ES-I3 (cell line): ENCODE measurements at regions not wholly inside any gene's neighbourhood (a gene's known extent, or its start where the extent isn't known, plus 50 kb on each side); places are given as distances from the start of the nearest gene placed in this dataset.

Experiments
- H3K36me3 ChIP-seq: 2 replicates; pipeline ENCODE4 v1.6.1; 2013; ENCODE audit warnings: mild to moderate bottlenecking, low read length, control low read depth, moderate library complexity; ENCODE audit not compliant: insufficient read depth
- H3K4me1 ChIP-seq: 2 replicates; pipeline ENCODE4 v1.6.1; 2013; ENCODE audit warnings: mild to moderate bottlenecking, control low read depth, low read length; ENCODE audit not compliant: insufficient read depth
- H3K9ac ChIP-seq: 2 replicates; pipeline ENCODE4 v1.6.1; 2013; ENCODE audit warnings: low read depth, mild to moderate bottlenecking, low read length, moderate library complexity
- H3K9me3 ChIP-seq: 2 replicates; pipeline ENCODE4 v1.6.1; 2013; ENCODE audit warnings: mild to moderate bottlenecking, low read length, moderate library complexity; ENCODE audit not compliant: control insufficient read depth, insufficient read depth

DNA sequence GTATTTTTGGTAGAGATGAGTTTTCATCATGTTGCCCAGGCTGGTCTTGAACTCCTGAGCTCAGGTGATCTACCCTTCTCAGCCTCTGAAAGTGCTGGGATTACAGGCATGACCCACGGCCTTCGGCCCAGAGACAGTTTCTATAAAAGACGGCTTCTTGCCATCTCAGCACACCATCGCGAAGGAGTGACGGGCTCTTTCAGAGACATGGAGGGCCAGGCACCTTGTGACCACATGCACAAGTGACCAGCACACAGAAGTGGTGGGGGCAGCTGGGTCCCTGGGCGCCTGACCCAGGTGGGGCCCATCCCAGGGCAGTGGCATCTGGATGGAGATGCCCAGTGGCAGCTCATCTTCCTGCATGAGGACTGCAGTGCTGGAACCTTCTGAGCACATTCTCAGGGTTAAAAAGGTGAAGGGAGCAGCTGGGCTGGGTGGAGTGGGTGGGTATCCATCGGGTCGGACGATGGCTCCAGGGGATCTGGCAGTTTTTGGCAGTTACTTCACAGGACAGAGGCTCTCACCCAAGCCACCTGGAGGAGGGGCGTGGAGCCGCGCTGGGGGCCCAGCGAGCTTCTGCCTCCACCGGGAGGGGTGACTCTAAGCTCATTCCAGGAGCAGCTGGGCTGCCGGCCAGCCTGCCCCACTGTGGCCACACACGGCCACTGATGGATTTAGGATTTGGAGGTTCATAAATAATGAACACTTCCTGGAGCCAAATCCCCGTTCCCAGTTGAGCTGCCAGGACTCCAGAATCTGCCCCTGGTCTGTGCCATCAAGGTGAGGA, 373.0 kb downstream of the CTTN start:
- Histone ChIP-seq H3K9ac (no peak overlapping the region), H3K4me1 (no peaks in the 10 kb centered on the region), H3K36me3 (no peaks in the 10 kb centered on the region), H3K9me3 (no peaks in the 10 kb centered on the region; the same call in 1 of the 2 replicates)

DNA sequence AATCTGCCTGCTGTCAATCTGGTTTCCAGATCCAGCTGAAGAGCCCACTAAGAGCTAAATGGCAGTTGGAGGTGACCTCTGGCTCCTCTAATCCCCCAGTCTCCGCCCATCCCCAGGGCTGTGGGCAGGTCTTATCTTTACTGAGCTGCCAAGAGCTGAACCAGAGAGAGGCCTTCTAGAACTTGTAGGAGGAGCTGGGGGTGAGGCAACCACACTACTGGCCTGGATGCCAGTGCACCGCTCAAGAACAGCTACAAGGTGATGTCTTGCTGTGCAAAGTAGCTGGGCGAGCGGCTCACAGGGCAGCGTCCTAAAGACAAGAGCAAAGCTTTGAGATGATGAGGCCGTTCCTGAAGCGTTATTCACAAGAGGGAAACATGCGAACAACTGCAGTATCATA, 374.6 kb downstream of the CTTN start:
- H3K9me3 ChIP-seq, result no peaks in the 10 kb centered on the region; the same call in 1 of the 2 replicates
- no peaks in the 10 kb centered on the region for H3K36me3 ChIP-seq
- H3K4me1 ChIP-seq, result no peaks in the 10 kb centered on the region
- H3K9ac ChIP-seq, result no peak overlapping the region

DNA sequence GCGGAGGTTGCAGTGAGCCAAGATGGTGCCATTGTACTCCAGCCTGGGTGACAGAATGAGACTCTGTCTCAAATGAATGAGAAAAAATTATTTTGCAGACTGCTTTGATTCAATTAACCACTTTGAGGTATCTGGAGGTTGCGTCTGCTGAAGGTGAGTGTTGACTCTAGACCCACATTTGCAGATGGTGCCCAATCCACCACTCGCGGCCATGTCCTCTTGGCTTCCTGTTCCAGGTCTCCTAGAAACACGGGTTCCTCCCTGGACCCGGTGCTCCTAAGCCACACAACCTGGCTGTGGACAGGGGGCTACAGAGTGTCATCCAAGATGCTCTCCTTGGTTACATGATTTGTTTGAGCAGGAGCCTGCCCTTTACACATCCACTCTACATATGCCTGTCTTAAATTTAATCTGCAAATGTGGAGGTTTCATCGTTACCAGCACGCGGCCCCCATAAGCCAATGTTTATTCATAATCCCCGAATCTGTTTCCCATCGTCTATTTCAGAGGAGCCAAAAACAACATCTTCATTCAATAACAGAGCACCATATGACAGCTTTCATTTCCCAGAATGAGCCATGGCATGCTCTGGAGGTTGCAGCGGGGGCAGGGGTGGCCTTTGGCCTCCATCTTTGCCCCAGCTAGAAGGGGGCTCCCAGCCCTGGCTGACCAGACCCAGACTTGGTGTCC, 377.2 kb downstream of the CTTN start:
- no peaks in the 10 kb centered on the region for H3K4me1 ChIP-seq
- H3K36me3 ChIP-seq, result no peaks in the 10 kb centered on the region
- no peak overlapping the region for H3K9ac ChIP-seq
- no peaks in the 10 kb centered on the region; the same call in 1 of the 2 replicates for H3K9me3 ChIP-seq

DNA sequence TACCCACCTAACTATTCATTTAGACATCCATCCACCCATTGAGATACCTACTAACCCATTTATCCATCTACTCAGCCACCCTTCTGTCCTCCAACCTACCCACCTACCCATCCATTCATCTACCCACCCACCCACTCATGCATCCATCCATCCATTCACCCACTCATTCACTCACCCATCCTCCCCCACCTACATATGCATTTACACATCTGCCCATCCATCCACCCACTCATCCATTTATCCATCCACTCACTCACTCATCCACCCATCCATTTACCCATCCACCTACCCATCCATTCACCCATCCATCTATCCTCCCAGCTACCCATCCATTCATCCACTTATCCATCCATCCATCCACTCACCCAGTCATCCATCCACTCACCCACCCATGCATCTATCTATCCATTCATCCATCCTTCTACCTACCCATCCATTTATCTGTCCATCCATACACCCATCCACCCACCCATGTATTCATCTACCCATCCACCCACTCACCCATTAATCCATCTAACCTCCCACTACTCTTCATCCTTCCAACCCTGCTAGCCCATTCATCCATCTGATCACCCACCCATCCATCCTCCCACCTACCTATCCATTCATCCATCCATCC, 378.7 kb downstream of the CTTN start:
- Histone ChIP-seq H3K9ac (no peak overlapping the region), H3K4me1 (no peaks in the 10 kb centered on the region), H3K9me3 (no peaks in the 10 kb centered on the region; the same call in 1 of the 2 replicates), H3K36me3 (no peaks in the 10 kb centered on the region)

DNA sequence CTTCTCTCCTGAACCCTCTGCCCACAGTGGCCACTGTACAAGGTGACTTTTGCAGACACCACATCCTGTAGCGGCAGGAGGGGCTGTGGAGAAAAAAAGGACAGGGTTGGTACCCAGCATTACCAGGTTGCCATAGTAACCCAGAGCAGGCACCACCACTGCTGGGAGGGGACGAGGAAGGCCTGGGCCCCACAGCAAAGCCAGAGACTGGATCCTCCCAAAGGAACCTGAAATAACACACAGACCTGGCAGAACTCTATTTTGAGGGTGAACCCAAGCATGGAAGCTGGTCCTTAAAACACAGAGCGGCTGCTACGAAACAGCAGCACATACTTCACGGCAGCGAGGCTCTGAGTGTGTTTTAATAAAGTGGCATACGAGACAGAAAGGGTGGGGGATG, 380.6 kb downstream of the CTTN start:
- Histone ChIP-seq H3K4me1 (no peaks in the 10 kb centered on the region), H3K36me3 (no peaks in the 10 kb centered on the region), H3K9me3 (no peaks in the 10 kb centered on the region; the same call in 1 of the 2 replicates), H3K9ac (no peak overlapping the region)

DNA sequence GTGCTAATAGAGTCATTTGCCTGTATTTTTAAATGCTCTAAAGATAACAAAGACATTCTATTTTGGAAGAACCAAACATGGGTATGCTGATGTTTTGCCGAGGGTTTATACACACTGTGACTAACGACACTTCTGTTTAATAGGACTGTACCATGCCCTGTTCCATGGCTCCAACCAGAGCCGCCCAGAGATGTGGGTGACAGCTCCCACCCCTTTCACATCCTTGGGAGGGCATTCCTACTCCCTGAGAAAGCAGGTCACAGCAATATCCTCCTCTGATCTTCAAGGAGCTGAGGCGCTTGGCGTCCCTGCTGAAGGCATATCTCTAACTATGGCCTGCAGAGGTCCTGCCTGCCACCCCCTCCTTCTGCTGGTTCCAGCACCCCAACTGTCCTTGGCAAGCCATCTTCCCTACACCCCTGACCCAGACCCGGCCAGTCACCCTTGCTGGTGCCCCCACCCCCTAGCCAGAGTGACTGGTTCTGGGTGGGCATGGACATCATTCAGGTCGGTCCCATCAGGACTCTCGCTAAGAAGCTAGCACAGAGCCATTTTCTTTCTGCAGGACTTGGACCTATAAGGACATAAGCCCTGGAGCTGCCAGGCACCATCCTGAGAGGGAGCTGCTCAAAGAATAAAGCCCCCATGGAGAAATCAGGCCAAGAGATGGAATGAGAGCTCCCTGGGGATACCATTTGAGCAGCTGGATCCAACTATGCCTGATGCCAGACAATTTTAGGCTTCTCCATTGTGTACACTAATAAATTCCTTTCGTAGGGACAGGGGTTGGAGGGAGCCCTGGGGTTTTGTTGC, 381.3 kb downstream of the CTTN start:
- Histone ChIP-seq H3K9ac (no peak overlapping the region), H3K36me3 (no peaks in the 10 kb centered on the region), H3K9me3 (no peaks in the 10 kb centered on the region), H3K4me1 (no peaks in the 10 kb centered on the region)

DNA sequence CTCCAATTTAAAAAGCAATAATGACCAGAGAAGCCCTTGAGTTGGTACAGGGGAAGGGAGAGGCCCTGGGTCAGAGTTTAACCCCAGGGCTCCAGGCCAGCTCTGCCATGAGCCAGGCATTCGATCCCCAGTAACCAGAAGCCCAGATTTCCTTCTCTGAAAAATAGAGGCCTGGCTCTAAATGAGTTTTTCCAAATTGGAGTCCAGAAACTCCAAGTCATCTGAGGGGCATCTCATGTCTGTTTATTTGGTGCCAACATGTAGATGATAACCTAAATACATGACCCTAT, 381.9 kb downstream of the CTTN start:
- Histone ChIP-seq H3K9me3 (no peaks in the 10 kb centered on the region), H3K36me3 (no peaks in the 10 kb centered on the region), H3K4me1 (no peaks in the 10 kb centered on the region), H3K9ac (no peak overlapping the region)

DNA sequence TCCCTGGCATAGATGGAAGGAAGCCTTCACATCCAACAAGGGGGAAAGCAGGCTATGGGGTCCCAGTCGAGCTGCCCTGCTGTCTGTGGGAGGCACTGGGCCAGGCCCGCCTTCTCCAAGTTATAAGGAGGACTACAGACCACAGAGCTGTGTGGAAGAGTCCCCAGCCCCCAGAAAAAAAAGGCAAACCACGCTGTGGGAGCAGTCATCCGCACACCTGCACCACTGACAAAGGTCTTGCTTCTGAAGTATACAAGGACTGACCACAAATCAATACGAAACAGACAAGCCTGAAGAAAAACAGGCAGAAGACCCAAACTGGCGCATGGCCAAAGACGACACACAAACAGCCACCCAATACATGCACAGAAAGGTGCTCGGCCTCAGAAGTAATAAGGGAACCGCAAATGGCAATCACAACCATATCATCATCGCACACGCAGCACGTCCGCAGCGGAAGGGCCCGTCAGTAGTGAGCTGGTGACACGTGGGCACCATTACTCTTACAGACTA, 384.1 kb downstream of the CTTN start:
- no peaks in the 10 kb centered on the region for H3K36me3 ChIP-seq
- no peaks in the 10 kb centered on the region for H3K9me3 ChIP-seq
- H3K4me1 ChIP-seq, result no peaks in the 10 kb centered on the region
- H3K9ac ChIP-seq, result no peak overlapping the region

DNA sequence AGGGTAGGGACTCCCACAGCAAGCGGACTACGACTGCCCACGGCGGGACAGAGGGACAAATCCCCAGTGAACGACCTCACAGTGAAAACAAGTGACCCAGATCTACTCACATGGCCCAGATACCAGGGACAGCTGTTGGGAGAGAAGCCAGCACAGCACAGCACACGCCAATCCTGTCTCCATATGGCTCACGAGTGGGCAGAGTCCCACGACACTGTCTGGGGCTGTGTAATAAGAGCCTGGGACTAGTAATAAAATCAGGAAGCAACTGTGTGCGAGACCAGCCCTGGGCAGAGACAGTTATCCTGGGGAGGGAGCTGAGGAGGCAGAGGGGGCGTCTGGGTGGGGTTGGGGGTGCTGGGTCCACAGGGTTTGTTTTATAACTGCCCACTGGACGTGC, 385.0 kb downstream of the CTTN start:
- H3K9ac ChIP-seq, result no peak overlapping the region
- no peaks in the 10 kb centered on the region for H3K9me3 ChIP-seq
- no peaks in the 10 kb centered on the region for H3K36me3 ChIP-seq
- H3K4me1 ChIP-seq, result no peaks in the 10 kb centered on the region; the same call in 1 of the 2 replicates

DNA sequence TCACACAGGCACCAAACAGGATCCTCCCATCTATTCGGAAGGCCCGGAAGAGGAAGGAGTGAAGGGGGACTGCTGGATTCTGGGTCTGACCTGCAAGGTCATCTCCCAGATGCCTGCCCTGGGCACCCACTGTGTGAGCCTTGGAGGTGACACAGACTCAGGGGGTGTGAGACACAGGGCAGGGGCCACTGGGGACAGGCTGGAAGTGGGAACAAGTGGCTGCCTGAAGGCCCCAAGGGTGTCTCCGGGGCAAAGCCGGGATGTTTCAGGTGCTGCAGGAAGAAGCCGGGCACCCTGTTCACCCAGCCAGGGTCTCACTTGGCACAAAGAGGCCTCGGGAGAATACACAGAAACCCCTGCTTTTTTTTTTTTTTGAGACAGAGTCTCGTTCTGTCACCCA, 385.5 kb downstream of the CTTN start:
- H3K36me3 ChIP-seq, result no peaks in the 10 kb centered on the region
- H3K4me1 ChIP-seq, result no peaks in the 10 kb centered on the region; the same call in 1 of the 2 replicates
- no peaks in the 10 kb centered on the region for H3K9me3 ChIP-seq
- no peak overlapping the region for H3K9ac ChIP-seq

DNA sequence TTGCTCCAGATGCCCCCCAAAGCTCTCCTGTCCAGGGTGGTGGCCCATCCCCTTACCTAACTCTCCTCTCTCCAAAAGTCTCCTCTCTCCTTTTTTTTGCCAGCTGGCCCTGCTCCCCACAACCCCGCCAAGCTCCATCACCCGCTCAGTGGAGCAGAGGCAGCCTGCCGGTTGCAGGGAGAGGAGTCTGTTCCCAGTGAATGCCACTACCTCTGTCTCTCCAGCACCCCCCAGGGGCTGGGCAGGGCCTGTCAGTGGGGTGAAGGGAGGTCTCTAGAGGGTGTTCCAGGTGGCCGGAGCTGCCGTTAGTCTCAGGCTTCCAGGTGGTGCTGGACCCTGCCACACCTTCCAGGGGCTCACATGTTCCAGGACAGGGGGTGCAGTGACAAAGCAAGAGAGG, 387.0 kb downstream of the CTTN start:
- Histone ChIP-seq H3K4me1 (no peaks in the 10 kb centered on the region; the same call in 1 of the 2 replicates), H3K9ac (no peak overlapping the region), H3K9me3 (no peaks in the 10 kb centered on the region), H3K36me3 (no peaks in the 10 kb centered on the region)

DNA sequence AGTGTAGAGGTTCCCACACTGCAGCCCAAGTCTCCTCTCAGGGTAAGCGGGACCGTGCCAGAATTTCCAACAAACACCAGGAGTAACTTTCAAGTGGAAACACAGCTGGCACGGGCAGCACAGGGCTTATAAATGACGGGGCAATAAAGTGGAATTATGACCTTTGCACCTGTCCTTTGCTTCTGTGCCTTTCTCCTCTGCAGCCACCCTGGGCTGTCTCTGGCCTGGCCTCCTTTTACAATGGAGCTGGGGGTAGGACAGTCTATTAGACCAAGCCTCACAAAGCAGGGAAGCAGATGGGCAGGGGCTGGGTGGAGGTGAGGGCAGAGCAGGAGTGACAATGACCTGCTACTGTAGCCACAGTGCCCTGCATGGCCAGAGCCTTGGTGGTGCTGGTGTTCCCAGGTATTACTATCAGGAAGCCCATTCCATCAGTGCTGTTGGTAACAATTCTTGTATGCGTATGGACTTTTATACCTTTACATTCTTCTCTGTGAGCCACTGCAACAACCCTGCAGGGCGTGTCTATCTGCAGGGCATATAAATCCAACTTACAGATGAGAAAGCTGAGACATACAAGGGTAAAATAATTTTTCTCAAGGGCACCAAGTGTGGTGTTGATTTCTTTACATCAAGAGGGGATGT, 387.8 kb downstream of the CTTN start:
- H3K9me3 ChIP-seq, result peaks cover 4% of the 10 kb centered on the region; the same call in 1 of the 2 replicates
- H3K9ac ChIP-seq, result no peak overlapping the region
- H3K36me3 ChIP-seq, result no peaks in the 10 kb centered on the region
- H3K4me1 ChIP-seq, result no peaks in the 10 kb centered on the region; the same call in 1 of the 2 replicates

DNA sequence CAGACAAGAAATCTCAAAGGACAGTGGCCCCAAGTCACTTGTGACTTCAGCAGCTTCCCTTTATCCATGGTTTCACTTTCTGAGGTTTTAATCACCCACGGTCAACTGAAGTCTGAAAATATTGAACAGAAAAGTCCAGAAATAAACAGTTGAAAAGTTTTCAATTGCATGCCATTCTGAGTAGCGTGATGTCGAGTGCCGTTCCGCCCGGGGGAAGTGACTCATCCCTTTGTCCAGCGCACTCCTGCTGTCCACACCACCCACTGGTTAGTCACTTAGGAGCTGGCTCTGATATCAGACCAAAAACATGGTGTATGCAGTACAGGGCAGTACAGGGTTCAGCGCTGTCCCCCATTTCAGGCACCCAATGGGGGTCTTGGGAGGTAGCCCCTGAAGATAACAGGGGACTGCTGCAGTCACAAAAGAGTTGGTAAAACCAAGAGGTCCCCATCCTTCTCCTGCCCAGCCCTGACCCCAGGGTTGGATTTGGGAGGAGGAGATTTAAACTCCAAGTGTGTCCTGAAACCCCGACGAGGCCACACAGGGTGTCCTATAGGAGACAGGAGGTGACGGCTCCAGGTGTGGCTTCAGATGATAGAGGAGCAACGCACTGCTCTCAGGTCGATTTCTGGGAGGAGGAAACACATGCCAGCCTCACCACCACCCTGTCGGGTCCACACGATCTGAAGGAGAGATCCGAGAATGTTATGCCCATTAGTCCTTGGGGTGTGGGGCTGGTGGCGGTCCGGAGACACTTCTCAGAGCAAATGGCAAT, 390.1 kb downstream of the CTTN start:
- no peaks in the 10 kb centered on the region for H3K36me3 ChIP-seq
- H3K4me1 ChIP-seq, result no peaks in the 10 kb centered on the region; the same call in 1 of the 2 replicates
- H3K9ac ChIP-seq, result no peak overlapping the region
- peaks cover 7% of the 10 kb centered on the region for H3K9me3 ChIP-seq
